22Rv1 (cell line): ENCODE measurements at regions not wholly inside any gene's neighbourhood (a gene's known extent, or its start where the extent isn't known, plus 50 kb on each side); places are given as distances from the start of the nearest gene placed in this dataset.
"Not testable (repeated sequence)": the region's sequence is repeated elsewhere in the genome, so short reads cannot be mapped to it uniquely, and the experiment has no call there.

Experiments used
- H3K27ac ChIP-seq: fragments of 450-650 bp; 2 replicates; pipeline ENCODE4 v1.5.1; 2017
- ZFX ChIP-seq: fragments of 450-650 bp; IDR thresholded peaks from 2 replicates; pipeline ENCODE4 v1.6.1; 2017; ENCODE audit warnings: antibody characterized with exemption, borderline replicate concordance
- TF ChIP-seq, protein P1 (sequence below): fragments of 450-650 bp; IDR thresholded peaks from 2 replicates; pipeline ENCODE4 v1.5.1; 2017; ENCODE audit warnings: mild to moderate bottlenecking

DNA sequence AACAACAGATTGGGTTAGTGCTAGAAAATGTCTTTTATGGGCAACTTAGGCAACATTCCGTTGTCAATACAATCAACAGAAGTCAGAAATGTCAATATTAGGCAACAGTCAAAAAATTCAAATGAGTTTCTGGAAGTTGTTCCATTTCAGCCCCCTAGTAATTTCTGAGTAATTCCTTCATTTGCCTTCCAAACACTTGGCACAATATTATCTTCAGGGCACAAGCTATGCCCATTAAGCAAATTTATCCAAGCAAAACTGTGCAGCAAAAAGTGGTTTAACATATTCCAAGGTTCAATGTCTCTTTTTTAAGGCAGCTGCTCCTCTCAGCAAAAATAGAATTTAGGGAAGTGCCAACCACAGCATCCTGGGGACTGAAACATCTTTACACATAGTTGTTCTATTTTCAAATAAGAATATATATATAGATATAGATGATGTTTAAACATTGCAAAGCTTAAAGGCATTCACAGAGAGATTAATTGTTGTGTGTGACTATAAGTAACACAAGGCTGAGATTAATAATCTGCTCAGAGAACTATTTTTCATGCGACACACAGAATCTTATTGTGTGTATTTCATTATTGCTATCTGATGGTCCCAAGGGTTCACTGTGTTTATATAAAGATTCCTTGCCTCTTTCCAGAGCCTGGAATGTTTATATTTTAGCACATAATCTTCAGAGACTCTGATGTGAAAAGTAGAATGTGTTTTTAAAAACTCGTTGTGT is 75.2 kb upstream of the ADTRP start:
- no peak overlapping the region for H3K27ac ChIP-seq
- no peak for TF ChIP-seq ZFX
- TF ChIP-seq, protein P1, sequence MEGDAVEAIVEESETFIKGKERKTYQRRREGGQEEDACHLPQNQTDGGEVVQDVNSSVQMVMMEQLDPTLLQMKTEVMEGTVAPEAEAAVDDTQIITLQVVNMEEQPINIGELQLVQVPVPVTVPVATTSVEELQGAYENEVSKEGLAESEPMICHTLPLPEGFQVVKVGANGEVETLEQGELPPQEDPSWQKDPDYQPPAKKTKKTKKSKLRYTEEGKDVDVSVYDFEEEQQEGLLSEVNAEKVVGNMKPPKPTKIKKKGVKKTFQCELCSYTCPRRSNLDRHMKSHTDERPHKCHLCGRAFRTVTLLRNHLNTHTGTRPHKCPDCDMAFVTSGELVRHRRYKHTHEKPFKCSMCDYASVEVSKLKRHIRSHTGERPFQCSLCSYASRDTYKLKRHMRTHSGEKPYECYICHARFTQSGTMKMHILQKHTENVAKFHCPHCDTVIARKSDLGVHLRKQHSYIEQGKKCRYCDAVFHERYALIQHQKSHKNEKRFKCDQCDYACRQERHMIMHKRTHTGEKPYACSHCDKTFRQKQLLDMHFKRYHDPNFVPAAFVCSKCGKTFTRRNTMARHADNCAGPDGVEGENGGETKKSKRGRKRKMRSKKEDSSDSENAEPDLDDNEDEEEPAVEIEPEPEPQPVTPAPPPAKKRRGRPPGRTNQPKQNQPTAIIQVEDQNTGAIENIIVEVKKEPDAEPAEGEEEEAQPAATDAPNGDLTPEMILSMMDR: no peak

DNA sequence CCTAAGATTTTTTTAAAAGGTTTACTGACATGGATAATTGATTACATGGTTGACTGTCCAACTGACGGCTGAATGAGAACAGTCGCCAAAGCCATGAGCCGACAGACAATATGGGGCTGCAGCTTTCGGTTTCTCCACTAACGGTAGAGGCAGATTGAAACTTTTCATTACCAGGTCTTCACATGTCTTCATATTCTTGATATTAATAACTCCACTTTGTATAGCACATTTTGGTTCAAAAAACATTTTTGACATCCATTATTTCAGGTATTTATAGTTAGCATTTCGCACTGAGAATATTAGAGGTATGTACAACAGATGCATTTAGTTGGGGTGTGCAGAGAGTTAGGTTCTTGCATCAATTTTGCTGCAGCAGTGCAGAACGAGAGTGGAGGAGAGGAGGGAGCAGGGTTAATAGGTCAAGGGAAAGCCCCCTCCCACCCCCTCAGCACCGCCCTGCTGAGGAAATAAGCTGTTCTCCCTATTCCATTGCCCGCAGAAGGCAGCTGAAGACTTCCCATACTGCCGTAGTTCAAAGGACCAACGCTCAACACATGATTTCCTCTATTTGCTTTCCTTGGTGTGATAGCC is 73.6 kb upstream of the ADTRP start:
- no peak for TF ChIP-seq ZFX
- TF ChIP-seq, protein P1: no peak
- H3K27ac ChIP-seq: no peak overlapping the region

DNA sequence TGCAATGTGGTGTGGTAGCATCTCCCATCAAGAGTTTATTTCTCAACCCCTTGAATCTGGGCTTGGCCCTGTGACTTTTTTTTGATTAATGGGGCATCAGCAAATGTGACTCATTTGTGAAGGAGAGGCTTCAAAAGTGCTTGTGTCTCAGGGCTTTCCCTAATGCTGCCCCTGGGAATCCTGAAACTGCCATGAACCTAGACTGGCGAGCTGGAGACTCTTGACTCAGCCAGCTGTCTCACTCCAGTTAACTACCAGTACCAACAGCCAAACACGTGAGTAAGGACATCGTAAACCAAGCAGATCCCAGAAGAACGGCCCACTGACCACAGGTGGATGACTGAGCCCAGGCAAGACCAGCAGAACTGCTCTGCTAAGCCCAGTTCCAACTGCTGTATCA is 72.8 kb upstream of the ADTRP start:
- H3K27ac ChIP-seq: no peak overlapping the region
- TF ChIP-seq, protein P1: no peak
- TF ChIP-seq ZFX: no peak

DNA sequence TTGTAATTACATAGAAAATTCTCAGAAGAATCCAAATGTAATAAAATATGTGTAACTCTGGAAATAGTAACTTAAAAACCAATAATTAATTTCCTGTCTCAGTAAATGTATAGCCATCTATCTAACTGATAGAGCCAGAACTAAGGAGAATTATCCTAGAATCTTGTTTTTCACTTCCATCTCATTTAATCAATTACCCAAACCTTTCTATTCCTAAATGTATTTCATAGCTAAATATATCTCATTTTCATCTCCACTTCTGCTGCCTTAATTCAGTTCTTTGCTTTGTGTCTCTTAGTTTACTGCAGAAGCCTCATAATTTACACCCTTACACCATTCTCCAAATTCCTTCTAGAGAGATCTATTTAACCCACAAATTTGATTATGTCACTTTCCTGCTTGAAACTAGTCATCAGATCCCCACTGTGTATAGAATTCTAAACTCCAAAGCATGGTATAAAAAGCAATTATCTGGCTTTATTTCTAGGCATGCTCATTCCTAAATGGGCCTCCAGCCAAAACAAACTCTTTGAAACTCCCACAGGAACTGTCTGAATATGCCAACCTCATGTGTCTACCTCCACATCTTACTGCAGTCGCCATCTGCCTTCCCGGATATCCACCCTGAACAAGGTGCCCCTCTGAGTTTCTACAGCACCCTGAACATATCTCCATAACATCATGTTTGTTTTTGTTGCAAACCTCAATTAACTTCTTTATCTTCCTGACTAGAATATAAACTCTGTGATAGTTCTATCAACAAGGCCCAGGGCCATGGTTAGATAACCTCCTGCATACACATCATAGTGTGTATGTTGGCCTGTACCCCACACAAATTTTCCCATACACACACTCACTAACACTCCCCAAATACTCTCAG is 70.5 kb upstream of the ADTRP start:
- no peak for TF ChIP-seq ZFX
- TF ChIP-seq, protein P1: no peak
- no peak overlapping the region for H3K27ac ChIP-seq

GRCh38 chr6:11848346-11848651 is 69.7 kb upstream of the ADTRP start:
- H3K27ac ChIP-seq: no peak overlapping the region

GRCh38 chr6:11847515-11848345 is 69.1 kb upstream of the ADTRP start:
- no peak for TF ChIP-seq ZFX
- TF ChIP-seq, protein P1: no peak

More at GRCh38 chr6:11848346-11848651, 69.7 kb upstream of the ADTRP start:
- TF ChIP-seq, protein P1: no peak
- no peak for TF ChIP-seq ZFX

DNA sequence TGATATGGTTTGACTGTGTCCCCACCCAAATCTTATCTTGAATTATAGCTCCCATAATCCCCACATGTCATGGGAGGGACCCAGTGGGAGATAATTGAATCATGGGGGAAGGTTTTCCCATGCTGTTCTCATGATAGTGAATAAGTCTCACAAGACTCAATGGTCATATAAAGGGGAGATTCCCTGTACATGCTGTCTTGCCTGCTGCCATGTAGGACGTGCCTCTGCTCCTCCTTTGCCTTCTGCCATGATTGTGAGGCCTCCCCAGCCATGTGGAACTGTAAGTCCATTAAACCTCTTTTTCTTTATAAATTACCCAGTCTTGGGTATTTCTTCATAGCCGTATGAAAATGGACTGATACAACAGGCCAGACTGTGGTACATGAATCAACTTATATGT is 68.5 kb upstream of the ADTRP start:
- not testable (repeated sequence) for H3K27ac ChIP-seq

More at GRCh38 chr6:11847515-11848345, 69.1 kb upstream of the ADTRP start:
- H3K27ac ChIP-seq: no peak overlapping the region
